ENCODE measurements at regions not wholly inside any gene's neighbourhood (a gene's known extent, or its start where the extent isn't known, plus 50 kb on each side); places are given as distances from the start of the nearest gene placed in this dataset.

DNA sequence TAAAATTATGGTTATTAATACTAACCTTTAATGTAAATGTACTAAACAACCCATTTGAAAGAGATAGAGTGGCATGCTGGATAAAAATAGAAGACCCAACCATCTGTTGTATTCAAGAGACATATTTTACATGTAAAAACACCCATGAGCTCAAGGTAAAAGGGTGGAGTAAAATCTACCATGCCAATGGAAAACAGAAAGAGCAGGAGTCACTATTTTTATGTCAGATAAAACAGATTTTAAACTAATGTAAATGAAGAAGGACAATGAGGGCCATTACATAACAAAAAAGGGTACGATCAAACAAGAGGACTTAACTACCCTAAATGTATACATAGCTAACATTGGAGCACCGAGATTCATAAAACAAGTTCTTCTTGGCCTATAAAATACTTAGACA, 66.3 kb downstream of the ITM2A start:
- no peak for DNase-seq (ENCODE audit: low read depth in 6 of 9, low spot score in 9 of 9)
- no peaks in the 10 kb centered on the region for H3K36me3 ChIP-seq (ENCODE audit: control insufficient read depth in 2 of 2, insufficient read depth in 2 of 2, low read length in 1 of 2)
- 96% methylated on average over 2 of the region's 2 CpGs for WGBS
- no peaks in the 10 kb centered on the region for H3K27me3 ChIP-seq (ENCODE audit: control insufficient read depth in 2 of 2, insufficient read depth in 1 of 2, low read length in 1 of 2)
- no peaks in the 10 kb centered on the region for H3K9me3 ChIP-seq (ENCODE audit: control insufficient read depth in 2 of 2, insufficient read depth in 1 of 2, low read length in 1 of 2)
- no peaks in the 10 kb centered on the region for H3K4me1 ChIP-seq (ENCODE audit: control insufficient read depth in 2 of 2, insufficient read depth in 2 of 2, low read length in 2 of 2)
- H3K4me3 ChIP-seq (ENCODE audit: low read length in 2 of 2), result no peak overlapping the region
- no peak overlapping the region for H3K27ac ChIP-seq (ENCODE audit: low read depth in 1 of 2, low read length in 1 of 2)

DNA sequence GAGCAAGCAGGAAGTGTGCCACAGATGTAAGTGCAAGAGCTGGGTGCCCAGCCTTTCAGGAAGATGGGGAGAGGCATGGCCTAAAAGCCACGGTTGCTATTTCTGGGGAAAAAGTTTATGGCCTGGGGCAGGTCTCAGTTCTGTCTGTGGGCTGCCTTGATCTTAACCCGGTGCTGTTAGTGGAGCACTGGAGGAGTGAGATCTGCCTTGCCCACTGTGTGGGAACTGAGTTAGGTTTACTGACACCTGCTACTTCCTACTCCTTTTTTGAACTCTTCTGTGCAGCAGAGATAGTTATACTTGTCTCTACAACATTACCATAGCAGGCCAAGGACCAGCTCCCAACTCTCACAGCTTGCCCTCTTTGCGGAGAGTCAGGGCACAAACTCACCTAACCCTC, 76.5 kb downstream of the ITM2A start:
- no peak overlapping the region for H3K4me3 ChIP-seq (ENCODE audit: low read length in 2 of 2)
- no peaks in the 10 kb centered on the region for H3K27me3 ChIP-seq (ENCODE audit: control insufficient read depth in 2 of 2, insufficient read depth in 1 of 2, low read length in 1 of 2)
- H3K36me3 ChIP-seq (ENCODE audit: control insufficient read depth in 2 of 2, insufficient read depth in 2 of 2, low read length in 1 of 2), result no peaks in the 10 kb centered on the region
- peak overlapping the region; percentile 77 to 79 for H3K27ac ChIP-seq (ENCODE audit: low read depth in 1 of 2, low read length in 1 of 2)
- WGBS, result 18% methylated on average over 3 of the region's 3 CpGs
- H3K9me3 ChIP-seq (ENCODE audit: control insufficient read depth in 2 of 2, insufficient read depth in 1 of 2, low read length in 1 of 2), result no peaks in the 10 kb centered on the region
- peak in 2 of 9 donors; percentile 28 to 70 for DNase-seq (ENCODE audit: low read depth in 6 of 9, low spot score in 9 of 9)
- H3K4me1 ChIP-seq (ENCODE audit: control insufficient read depth in 2 of 2, insufficient read depth in 2 of 2, low read length in 2 of 2), result peaks cover 23 to 41% of the 10 kb centered on the region in 2 donors

DNA sequence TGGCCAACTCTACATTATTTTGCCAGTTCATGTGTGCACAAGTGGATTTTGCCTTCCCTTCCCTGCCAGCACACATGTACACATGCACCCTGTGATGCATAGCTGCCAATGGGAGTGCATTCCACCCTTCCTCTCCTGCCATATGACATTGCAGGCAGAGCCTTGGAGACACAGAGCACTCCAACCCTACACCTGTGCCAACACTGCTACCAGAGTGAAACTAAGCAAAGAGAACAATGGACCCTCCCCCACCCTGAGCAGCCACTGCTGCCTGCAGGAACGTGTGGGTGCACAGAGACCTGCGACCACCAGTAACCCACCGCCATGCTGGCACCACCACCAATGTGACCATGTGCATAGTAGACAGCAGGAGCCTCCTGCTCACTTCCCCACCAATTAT, 78.4 kb downstream of the ITM2A start:
- no peaks in the 10 kb centered on the region for H3K9me3 ChIP-seq (ENCODE audit: control insufficient read depth in 2 of 2, insufficient read depth in 1 of 2, low read length in 1 of 2)
- WGBS, result 54% methylated on average over 3 of the region's 3 CpGs
- H3K4me3 ChIP-seq (ENCODE audit: low read length in 2 of 2), result no peak overlapping the region
- H3K27ac ChIP-seq (ENCODE audit: low read depth in 1 of 2, low read length in 1 of 2), result peak overlapping the region in 1 of 2 donors; percentile 77
- peak in 2 of 9 donors; percentile 28 to 72 for DNase-seq (ENCODE audit: low read depth in 6 of 9, low spot score in 9 of 9)
- peaks cover 23 to 41% of the 10 kb centered on the region in 2 donors for H3K4me1 ChIP-seq (ENCODE audit: control insufficient read depth in 2 of 2, insufficient read depth in 2 of 2, low read length in 2 of 2)
- H3K27me3 ChIP-seq (ENCODE audit: control insufficient read depth in 2 of 2, insufficient read depth in 1 of 2, low read length in 1 of 2), result no peaks in the 10 kb centered on the region
- no peaks in the 10 kb centered on the region for H3K36me3 ChIP-seq (ENCODE audit: control insufficient read depth in 2 of 2, insufficient read depth in 2 of 2, low read length in 1 of 2)

DNA sequence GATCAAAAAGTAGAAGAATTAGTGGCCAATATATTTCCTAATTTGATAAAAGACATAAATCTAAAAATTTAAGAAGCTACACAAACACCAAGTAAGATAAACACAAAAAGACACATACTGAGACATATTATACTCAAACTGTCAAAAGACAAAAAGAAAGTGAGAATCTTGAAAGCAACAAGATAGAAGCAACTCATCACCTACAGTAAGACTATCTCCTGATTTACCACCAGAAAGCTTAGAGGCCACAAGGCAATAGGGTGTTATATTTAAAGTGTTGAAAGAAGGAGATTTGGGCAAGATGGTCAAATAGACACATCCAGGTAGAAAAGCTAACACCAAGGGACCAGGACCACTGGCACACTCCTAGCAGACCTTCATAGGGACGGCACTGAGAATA, 79.4 kb downstream of the ITM2A start:
- Histone ChIP-seq H3K27ac (ENCODE audit: low read depth in 1 of 2, low read length in 1 of 2) (no peak overlapping the region), H3K4me3 (ENCODE audit: low read length in 2 of 2) (no peak overlapping the region), H3K36me3 (ENCODE audit: control insufficient read depth in 2 of 2, insufficient read depth in 2 of 2, low read length in 1 of 2) (no peaks in the 10 kb centered on the region), H3K4me1 (ENCODE audit: control insufficient read depth in 2 of 2, insufficient read depth in 2 of 2, low read length in 2 of 2) (peaks cover 23 to 41% of the 10 kb centered on the region in 2 donors), H3K27me3 (ENCODE audit: control insufficient read depth in 2 of 2, insufficient read depth in 1 of 2, low read length in 1 of 2) (no peaks in the 10 kb centered on the region), H3K9me3 (ENCODE audit: control insufficient read depth in 2 of 2, insufficient read depth in 1 of 2, low read length in 1 of 2) (no peaks in the 10 kb centered on the region)
- peak in 1 of 9 donors; percentile 6 for DNase-seq (ENCODE audit: low read depth in 6 of 9, low spot score in 9 of 9)
- WGBS, result 97% methylated on average over 1 of the region's 1 CpG

DNA sequence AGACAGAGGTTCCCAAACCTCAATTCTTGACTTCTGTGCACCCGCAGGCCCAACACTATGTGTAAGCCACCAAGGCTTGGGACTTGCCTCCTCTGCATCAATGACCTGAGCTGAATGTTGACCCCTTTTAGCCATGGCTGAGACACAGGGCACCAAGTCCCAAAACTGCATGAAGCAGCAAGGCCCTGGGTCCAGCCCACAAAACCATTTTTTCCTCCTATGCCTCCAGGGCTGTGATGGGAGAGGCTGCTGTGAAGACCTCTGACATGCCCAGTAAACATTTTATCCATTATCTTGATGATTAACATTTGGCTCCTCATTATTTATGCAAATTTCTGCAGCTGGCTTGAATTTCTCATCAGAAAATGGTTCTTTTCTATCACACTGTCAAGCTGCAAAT, 85.4 kb downstream of the ITM2A start:
- Histone ChIP-seq H3K4me3 (ENCODE audit: low read length in 2 of 2) (no peak overlapping the region), H3K27me3 (ENCODE audit: control insufficient read depth in 2 of 2, insufficient read depth in 1 of 2, low read length in 1 of 2) (no peaks in the 10 kb centered on the region), H3K36me3 (ENCODE audit: control insufficient read depth in 2 of 2, insufficient read depth in 2 of 2, low read length in 1 of 2) (no peaks in the 10 kb centered on the region), H3K4me1 (ENCODE audit: control insufficient read depth in 2 of 2, insufficient read depth in 2 of 2, low read length in 2 of 2) (peaks cover 0 to 3% of the 10 kb centered on the region in 2 donors), H3K27ac (ENCODE audit: low read depth in 1 of 2, low read length in 1 of 2) (no peak overlapping the region), H3K9me3 (ENCODE audit: control insufficient read depth in 2 of 2, insufficient read depth in 1 of 2, low read length in 1 of 2) (peaks cover 0 to 9% of the 10 kb centered on the region in 2 donors)
- DNase-seq (ENCODE audit: low read depth in 6 of 9, low spot score in 9 of 9), result no peak
- WGBS, result 97% methylated on average over 1 of the region's 1 CpG

DNA sequence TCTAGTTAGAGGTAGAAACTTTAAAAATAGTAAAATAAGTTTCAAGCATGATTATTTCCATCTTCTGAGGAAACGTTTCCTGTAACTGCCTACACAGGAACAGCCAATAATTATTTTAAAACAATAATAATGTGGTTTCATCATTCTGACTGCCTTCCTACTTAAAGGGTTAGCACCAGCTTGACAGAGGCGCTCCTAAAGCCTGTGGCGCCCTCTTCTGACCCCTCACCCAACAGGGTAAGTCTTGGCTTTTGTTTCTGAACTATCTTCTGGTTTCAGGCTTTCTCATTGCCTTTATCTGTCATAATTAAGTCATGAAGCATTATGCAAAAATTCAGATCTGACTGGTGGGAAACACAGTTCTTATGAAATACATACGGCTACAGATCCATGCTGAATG, 96.7 kb downstream of the ITM2A start:
- Histone ChIP-seq H3K4me1 (ENCODE audit: control insufficient read depth in 2 of 2, insufficient read depth in 2 of 2, low read length in 2 of 2) (peaks cover 5 to 10% of the 10 kb centered on the region in 2 donors), H3K9me3 (ENCODE audit: control insufficient read depth in 2 of 2, insufficient read depth in 1 of 2, low read length in 1 of 2) (no peaks in the 10 kb centered on the region), H3K36me3 (ENCODE audit: control insufficient read depth in 2 of 2, insufficient read depth in 2 of 2, low read length in 1 of 2) (no peaks in the 10 kb centered on the region), H3K27me3 (ENCODE audit: control insufficient read depth in 2 of 2, insufficient read depth in 1 of 2, low read length in 1 of 2) (no peaks in the 10 kb centered on the region), H3K27ac (ENCODE audit: low read depth in 1 of 2, low read length in 1 of 2) (peak overlapping the region in 1 of 2 donors; percentile 26), H3K4me3 (ENCODE audit: low read length in 2 of 2) (no peak overlapping the region)
- WGBS, result 3% methylated on average over 4 of the region's 4 CpGs
- peak in 5 of 9 donors; percentile 64 to 91 (median 76) for DNase-seq (ENCODE audit: low read depth in 6 of 9, low spot score in 9 of 9)

DNA sequence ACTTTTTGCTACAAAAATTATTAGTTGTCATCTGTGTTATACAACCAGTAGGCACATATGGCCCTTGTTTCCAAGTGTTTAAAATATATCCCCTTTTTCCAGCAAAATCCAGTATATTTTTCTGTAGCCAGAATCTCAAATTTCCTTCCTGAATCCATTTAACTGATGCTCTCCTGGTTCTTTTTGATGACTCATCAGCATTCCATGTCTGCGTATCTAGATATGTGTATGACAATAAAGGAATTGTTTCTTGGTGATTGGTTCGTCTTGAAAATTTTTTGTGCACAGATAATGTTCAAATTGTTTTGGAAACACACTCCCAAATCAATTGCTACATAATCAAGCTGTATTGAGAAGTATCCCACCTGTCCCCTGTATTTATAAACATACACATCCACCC, 98.3 kb downstream of the ITM2A start:
- Histone ChIP-seq H3K36me3 (ENCODE audit: control insufficient read depth in 2 of 2, insufficient read depth in 2 of 2, low read length in 1 of 2) (no peaks in the 10 kb centered on the region), H3K4me1 (ENCODE audit: control insufficient read depth in 2 of 2, insufficient read depth in 2 of 2, low read length in 2 of 2) (peaks cover 5 to 10% of the 10 kb centered on the region in 2 donors), H3K4me3 (ENCODE audit: low read length in 2 of 2) (no peak overlapping the region), H3K9me3 (ENCODE audit: control insufficient read depth in 2 of 2, insufficient read depth in 1 of 2, low read length in 1 of 2) (no peaks in the 10 kb centered on the region), H3K27ac (ENCODE audit: low read depth in 1 of 2, low read length in 1 of 2) (no peak overlapping the region), H3K27me3 (ENCODE audit: control insufficient read depth in 2 of 2, insufficient read depth in 1 of 2, low read length in 1 of 2) (no peaks in the 10 kb centered on the region)
- DNase-seq (ENCODE audit: low read depth in 6 of 9, low spot score in 9 of 9), result no peak
- 97% methylated on average over 2 of the region's 2 CpGs for WGBS

DNA sequence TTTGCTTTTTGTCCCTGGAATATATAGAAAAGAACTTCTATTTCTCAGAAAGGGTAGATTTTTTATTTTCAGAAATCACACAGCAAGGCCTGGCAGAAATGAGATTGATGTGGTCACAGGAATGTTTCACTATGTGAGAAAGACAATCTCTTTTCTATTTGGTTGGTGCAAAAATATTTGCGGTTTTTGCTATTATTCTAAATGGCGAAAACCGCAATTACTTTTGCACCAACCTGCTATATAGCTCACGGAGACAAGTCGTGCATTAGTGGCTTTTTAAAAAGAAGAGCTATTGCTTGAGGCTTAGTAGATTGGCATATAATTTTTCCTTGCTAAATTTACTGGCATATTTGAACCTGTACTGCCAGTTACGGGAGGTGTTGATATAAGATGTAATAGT, 100.4 kb downstream of the ITM2A start:
- Histone ChIP-seq H3K36me3 (ENCODE audit: control insufficient read depth in 2 of 2, insufficient read depth in 2 of 2, low read length in 1 of 2) (no peaks in the 10 kb centered on the region), H3K27me3 (ENCODE audit: control insufficient read depth in 2 of 2, insufficient read depth in 1 of 2, low read length in 1 of 2) (no peaks in the 10 kb centered on the region), H3K4me3 (ENCODE audit: low read length in 2 of 2) (no peak overlapping the region), H3K27ac (ENCODE audit: low read depth in 1 of 2, low read length in 1 of 2) (no peak overlapping the region), H3K4me1 (ENCODE audit: control insufficient read depth in 2 of 2, insufficient read depth in 2 of 2, low read length in 2 of 2) (peaks cover 5 to 14% of the 10 kb centered on the region in 2 donors), H3K9me3 (ENCODE audit: control insufficient read depth in 2 of 2, insufficient read depth in 1 of 2, low read length in 1 of 2) (no peaks in the 10 kb centered on the region)
- 94% methylated on average over 6 of the region's 6 CpGs for WGBS
- no peak for DNase-seq (ENCODE audit: low read depth in 6 of 9, low spot score in 9 of 9)

DNA sequence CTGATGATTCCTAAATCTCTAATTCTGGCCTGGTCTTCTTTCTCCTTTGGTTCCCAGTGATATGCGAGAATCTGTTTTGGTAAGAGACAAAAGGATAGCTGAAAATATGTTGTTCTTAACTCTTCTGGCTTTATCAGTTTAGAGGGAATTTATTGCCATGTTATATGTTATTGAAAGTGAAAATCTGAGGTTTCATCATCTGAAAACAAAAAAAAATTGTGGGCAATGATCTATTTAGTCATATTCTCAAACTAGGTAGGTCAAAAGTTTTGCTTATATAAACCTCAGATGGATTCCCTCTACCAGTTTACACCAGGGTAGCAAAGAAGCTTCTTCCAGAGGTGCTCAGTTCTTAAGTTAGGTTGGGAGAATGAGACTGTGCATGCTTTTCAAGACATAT, 103.6 kb downstream of the ITM2A start:
- Histone ChIP-seq H3K27me3 (ENCODE audit: control insufficient read depth in 2 of 2, insufficient read depth in 1 of 2, low read length in 1 of 2) (no peaks in the 10 kb centered on the region), H3K4me1 (ENCODE audit: control insufficient read depth in 2 of 2, insufficient read depth in 2 of 2, low read length in 2 of 2) (peaks cover 5 to 16% of the 10 kb centered on the region in 2 donors), H3K36me3 (ENCODE audit: control insufficient read depth in 2 of 2, insufficient read depth in 2 of 2, low read length in 1 of 2) (no peaks in the 10 kb centered on the region), H3K4me3 (ENCODE audit: low read length in 2 of 2) (no peak overlapping the region), H3K27ac (ENCODE audit: low read depth in 1 of 2, low read length in 1 of 2) (no peak overlapping the region), H3K9me3 (ENCODE audit: control insufficient read depth in 2 of 2, insufficient read depth in 1 of 2, low read length in 1 of 2) (no peaks in the 10 kb centered on the region)
- 97% methylated on average over 1 of the region's 1 CpG for WGBS
- peak in 1 of 9 donors; percentile 9 for DNase-seq (ENCODE audit: low read depth in 6 of 9, low spot score in 9 of 9)

All from thymus (tissue), 11 donors.